ENCODE measurements at regions not wholly inside any gene's neighbourhood (a gene's known extent, or its start where the extent isn't known, plus 50 kb on each side); places are given as distances from the start of the nearest gene placed in this dataset.

DNA sequence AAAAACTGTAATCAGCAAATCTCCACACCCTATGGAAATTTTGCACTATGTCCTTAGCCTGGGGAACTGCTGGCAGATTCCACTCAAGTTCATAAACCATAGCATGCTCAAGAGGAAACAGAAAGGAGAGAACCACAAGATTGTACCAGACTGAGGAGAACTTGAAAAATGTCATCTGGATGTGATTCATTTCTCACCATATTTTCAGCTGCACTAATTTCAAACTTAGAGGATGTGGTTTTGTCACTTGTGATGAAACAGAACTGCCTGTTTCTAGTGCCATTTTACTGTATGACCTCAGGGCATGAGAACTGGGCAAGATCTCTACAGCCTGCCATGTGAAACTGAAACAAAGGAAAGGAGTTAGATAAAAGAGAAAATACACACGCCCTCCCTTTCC lies 1493.1 kb upstream of the FLRT2 start:
- Histone ChIP-seq H3K27me3 (ENCODE audit: control insufficient read depth in 1 of 2, insufficient read depth in 1 of 2, low read length in 2 of 2) (no peaks in the 10 kb centered on the region), H2BK120ac (ENCODE audit: low read depth, low read length) (no peak overlapping the region), H4K8ac (ENCODE audit: low read length) (no peak overlapping the region), H3K4me3 (ENCODE audit: insufficient read depth in 1 of 2, low read depth in 1 of 2, low read length in 2 of 2) (no peak overlapping the region), H3K27ac (ENCODE audit: low read length, poor library complexity, severe bottlenecking) (no peak overlapping the region), H2BK15ac (ENCODE audit: low read depth, poor library complexity, severe bottlenecking) (no peak overlapping the region), H3K9me3 (ENCODE audit: control insufficient read depth, low read length) (no peaks in the 10 kb centered on the region), H3K4me1 (ENCODE audit: control insufficient read depth, insufficient read depth, low read depth, low read length) (no peaks in the 10 kb centered on the region), H2BK5ac (ENCODE audit: low read depth, low read length, poor library complexity, severe bottlenecking) (no peak overlapping the region), H2AFZ (ENCODE audit: low read depth, low read length) (no peak overlapping the region), H3K23ac (ENCODE audit: low read length in 2 of 2) (no peak overlapping the region), H3K14ac (ENCODE audit: low read length in 2 of 2) (no peak overlapping the region), H3K9ac (ENCODE audit: low read length) (no peak overlapping the region), H3K4me2 (ENCODE audit: low read length, poor library complexity, severe bottlenecking) (no peak overlapping the region), H4K91ac (ENCODE audit: low read length) (no peak overlapping the region), H3K79me1 (replicated peaks; ENCODE audit: low read length, poor library complexity, severe bottlenecking) (no peaks in the 10 kb centered on the region), H2BK12ac (ENCODE audit: low read length in 2 of 2) (no peak overlapping the region), H3K4ac (ENCODE audit: low read depth in 1 of 2, low read length in 2 of 2) (no peak overlapping the region), H3K18ac (ENCODE audit: low read depth in 1 of 2, low read length in 2 of 2) (no peak overlapping the region), H3K36me3 (ENCODE audit: control insufficient read depth in 1 of 2, insufficient read depth in 2 of 2, low read depth in 1 of 2, low read length in 2 of 2) (no peaks in the 10 kb centered on the region), H2AK5ac (ENCODE audit: low read length, severe bottlenecking) (no peak overlapping the region)
- no CpG with 5 or more reads among the region's 1 CpG for WGBS
- peak; percentile 81 for DNase-seq

DNA sequence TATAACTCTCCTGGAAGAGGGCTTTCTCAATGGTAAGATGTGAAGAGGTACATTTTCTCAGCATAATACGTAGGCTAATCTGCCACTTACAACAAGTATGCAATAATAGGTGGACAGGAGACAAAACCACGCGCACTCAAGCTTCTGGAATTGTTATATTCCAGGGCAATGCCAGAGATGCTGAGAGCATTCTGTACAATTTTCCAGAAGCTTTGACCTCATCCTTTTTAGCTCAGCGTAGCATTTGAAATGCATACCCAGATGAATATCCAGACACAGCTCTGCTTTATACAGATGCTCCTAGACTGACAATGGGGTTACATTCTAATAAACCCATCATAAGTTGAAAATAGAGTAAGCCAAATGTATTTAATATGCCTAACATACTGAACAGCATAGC lies 1492.4 kb upstream of the FLRT2 start:
- H3K14ac ChIP-seq (ENCODE audit: low read length in 2 of 2), result no peak overlapping the region
- H3K4me3 ChIP-seq (ENCODE audit: insufficient read depth in 1 of 2, low read depth in 1 of 2, low read length in 2 of 2), result no peak overlapping the region
- H3K4me2 ChIP-seq (ENCODE audit: low read length, poor library complexity, severe bottlenecking), result no peak overlapping the region
- H3K27ac ChIP-seq (ENCODE audit: low read length, poor library complexity, severe bottlenecking), result no peak overlapping the region
- H4K8ac ChIP-seq (ENCODE audit: low read length), result no peak overlapping the region
- DNase-seq, result no peak
- H2BK5ac ChIP-seq (ENCODE audit: low read depth, low read length, poor library complexity, severe bottlenecking), result no peak overlapping the region
- no peaks in the 10 kb centered on the region for H3K4me1 ChIP-seq (ENCODE audit: control insufficient read depth, insufficient read depth, low read depth, low read length)
- H3K79me1 ChIP-seq (replicated peaks; ENCODE audit: low read length, poor library complexity, severe bottlenecking), result no peaks in the 10 kb centered on the region
- no peak overlapping the region for H2AFZ ChIP-seq (ENCODE audit: low read depth, low read length)
- no peak overlapping the region for H3K4ac ChIP-seq (ENCODE audit: low read depth in 1 of 2, low read length in 2 of 2)
- H2BK120ac ChIP-seq (ENCODE audit: low read depth, low read length), result no peak overlapping the region
- WGBS, result 95% methylated on average over 3 of the region's 4 CpGs
- no peaks in the 10 kb centered on the region for H3K36me3 ChIP-seq (ENCODE audit: control insufficient read depth in 1 of 2, insufficient read depth in 2 of 2, low read depth in 1 of 2, low read length in 2 of 2)
- no peak overlapping the region for H4K91ac ChIP-seq (ENCODE audit: low read length)
- H3K9ac ChIP-seq (ENCODE audit: low read length), result no peak overlapping the region
- H2AK5ac ChIP-seq (ENCODE audit: low read length, severe bottlenecking), result no peak overlapping the region
- no peak overlapping the region for H2BK12ac ChIP-seq (ENCODE audit: low read length in 2 of 2)
- no peaks in the 10 kb centered on the region for H3K27me3 ChIP-seq (ENCODE audit: control insufficient read depth in 1 of 2, insufficient read depth in 1 of 2, low read length in 2 of 2)
- no peaks in the 10 kb centered on the region for H3K9me3 ChIP-seq (ENCODE audit: control insufficient read depth, low read length)
- H3K23ac ChIP-seq (ENCODE audit: low read length in 2 of 2), result no peak overlapping the region
- H3K18ac ChIP-seq (ENCODE audit: low read depth in 1 of 2, low read length in 2 of 2), result no peak overlapping the region
- no peak overlapping the region for H2BK15ac ChIP-seq (ENCODE audit: low read depth, poor library complexity, severe bottlenecking)

DNA sequence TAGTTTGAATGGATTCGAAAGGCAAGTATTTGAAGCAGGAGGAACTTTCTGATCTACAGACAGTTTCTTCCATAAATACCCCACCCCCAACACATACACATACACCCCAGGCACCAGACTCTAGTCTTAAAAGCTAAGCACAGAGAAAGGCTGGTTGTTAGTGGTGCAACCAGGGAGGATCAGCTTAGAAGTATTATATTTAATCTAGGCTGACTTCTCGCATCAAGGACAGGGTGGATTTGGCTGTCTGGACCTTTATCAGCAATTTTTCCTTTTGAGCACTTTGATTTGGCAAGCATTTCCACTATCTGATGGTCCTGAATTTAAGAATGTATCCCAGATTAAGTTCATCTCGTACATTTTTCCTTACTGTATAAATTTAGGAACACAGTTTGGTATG lies 1489.8 kb upstream of the FLRT2 start:
- Histone ChIP-seq H4K91ac (ENCODE audit: low read length) (no peak overlapping the region), H3K27me3 (ENCODE audit: control insufficient read depth in 1 of 2, insufficient read depth in 1 of 2, low read length in 2 of 2) (no peaks in the 10 kb centered on the region), H3K4me2 (ENCODE audit: low read length, poor library complexity, severe bottlenecking) (no peak overlapping the region), H3K4ac (ENCODE audit: low read depth in 1 of 2, low read length in 2 of 2) (no peak overlapping the region), H3K4me1 (ENCODE audit: control insufficient read depth, insufficient read depth, low read depth, low read length) (no peaks in the 10 kb centered on the region), H3K79me1 (replicated peaks; ENCODE audit: low read length, poor library complexity, severe bottlenecking) (no peaks in the 10 kb centered on the region), H3K9me3 (ENCODE audit: control insufficient read depth, low read length) (no peaks in the 10 kb centered on the region), H3K23ac (ENCODE audit: low read length in 2 of 2) (no peak overlapping the region), H2BK15ac (ENCODE audit: low read depth, poor library complexity, severe bottlenecking) (no peak overlapping the region), H3K9ac (ENCODE audit: low read length) (no peak overlapping the region), H2AK5ac (ENCODE audit: low read length, severe bottlenecking) (no peak overlapping the region), H3K36me3 (ENCODE audit: control insufficient read depth in 1 of 2, insufficient read depth in 2 of 2, low read depth in 1 of 2, low read length in 2 of 2) (no peaks in the 10 kb centered on the region), H2BK5ac (ENCODE audit: low read depth, low read length, poor library complexity, severe bottlenecking) (no peak overlapping the region), H2AFZ (ENCODE audit: low read depth, low read length) (no peak overlapping the region), H3K4me3 (ENCODE audit: insufficient read depth in 1 of 2, low read depth in 1 of 2, low read length in 2 of 2) (no peak overlapping the region), H2BK120ac (ENCODE audit: low read depth, low read length) (no peak overlapping the region), H4K8ac (ENCODE audit: low read length) (no peak overlapping the region), H2BK12ac (ENCODE audit: low read length in 2 of 2) (no peak overlapping the region), H3K27ac (ENCODE audit: low read length, poor library complexity, severe bottlenecking) (no peak overlapping the region), H3K14ac (ENCODE audit: low read length in 2 of 2) (no peak overlapping the region), H3K18ac (ENCODE audit: low read depth in 1 of 2, low read length in 2 of 2) (no peak overlapping the region)
- no peak for DNase-seq
- 90% methylated on average over 1 of the region's 3 CpGs for WGBS

DNA sequence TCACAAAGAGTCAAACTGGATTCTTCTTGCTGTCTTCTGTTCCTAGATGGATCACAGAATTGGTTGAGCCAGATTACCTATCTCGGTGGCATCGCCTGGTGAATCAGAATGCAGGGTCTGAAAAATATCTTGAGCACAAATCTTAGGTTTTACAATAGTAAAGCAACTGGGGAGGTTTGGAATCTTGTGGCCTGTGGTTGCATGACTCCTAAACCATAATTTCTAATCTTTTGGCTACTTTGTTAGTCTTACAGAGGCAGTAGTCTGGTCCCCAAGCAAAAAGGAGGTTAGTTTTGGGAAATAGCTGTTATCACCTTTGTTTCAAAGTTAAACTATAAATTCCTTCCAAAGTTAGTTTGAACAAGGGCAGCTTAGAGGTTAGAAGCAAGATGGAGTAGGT lies 1488.5 kb upstream of the FLRT2 start:
- Histone ChIP-seq H3K4me2 (ENCODE audit: low read length, poor library complexity, severe bottlenecking) (no peak overlapping the region), H3K4me1 (ENCODE audit: control insufficient read depth, insufficient read depth, low read depth, low read length) (no peaks in the 10 kb centered on the region), H3K23ac (ENCODE audit: low read length in 2 of 2) (no peak overlapping the region), H3K79me1 (replicated peaks; ENCODE audit: low read length, poor library complexity, severe bottlenecking) (no peaks in the 10 kb centered on the region), H2AFZ (ENCODE audit: low read depth, low read length) (no peak overlapping the region), H2BK15ac (ENCODE audit: low read depth, poor library complexity, severe bottlenecking) (no peak overlapping the region), H2AK5ac (ENCODE audit: low read length, severe bottlenecking) (no peak overlapping the region), H2BK12ac (ENCODE audit: low read length in 2 of 2) (no peak overlapping the region), H3K14ac (ENCODE audit: low read length in 2 of 2) (no peak overlapping the region), H3K36me3 (ENCODE audit: control insufficient read depth in 1 of 2, insufficient read depth in 2 of 2, low read depth in 1 of 2, low read length in 2 of 2) (no peaks in the 10 kb centered on the region), H4K91ac (ENCODE audit: low read length) (no peak overlapping the region), H2BK5ac (ENCODE audit: low read depth, low read length, poor library complexity, severe bottlenecking) (no peak overlapping the region), H3K4me3 (ENCODE audit: insufficient read depth in 1 of 2, low read depth in 1 of 2, low read length in 2 of 2) (no peak overlapping the region), H3K4ac (ENCODE audit: low read depth in 1 of 2, low read length in 2 of 2) (no peak overlapping the region), H3K27ac (ENCODE audit: low read length, poor library complexity, severe bottlenecking) (no peak overlapping the region), H3K9ac (ENCODE audit: low read length) (no peak overlapping the region), H3K27me3 (ENCODE audit: control insufficient read depth in 1 of 2, insufficient read depth in 1 of 2, low read length in 2 of 2) (no peaks in the 10 kb centered on the region), H2BK120ac (ENCODE audit: low read depth, low read length) (no peak overlapping the region), H3K9me3 (ENCODE audit: control insufficient read depth, low read length) (no peaks in the 10 kb centered on the region), H4K8ac (ENCODE audit: low read length) (no peak overlapping the region), H3K18ac (ENCODE audit: low read depth in 1 of 2, low read length in 2 of 2) (no peak overlapping the region)
- no peak for DNase-seq
- 98% methylated on average over 2 of the region's 2 CpGs for WGBS
